Cardiac muscle cell (in vitro differentiated cells and primary cell): ENCODE measurements at regions not wholly inside any gene's neighbourhood (a gene's known extent, or its start where the extent isn't known, plus 50 kb on each side); places are given as distances from the start of the nearest gene placed in this dataset.
A peak's percentile ranks its signal among the peaks of the same experiment; 100 is the strongest.

ENCODE experiments used
- DNase-seq, 2 donors: peaks; one replicate each; pipeline versions ENCODE4 v3.0.0 to v3.0.0-alpha.2; 2010 to 2017; ENCODE audit warnings: low read depth in 1 of 2, low spot score in 1 of 2
- H3K27ac ChIP-seq: fragments of 200-600 bp; sonication (generic); 2 replicates; pipeline ENCODE4 v1.5.1; 2016
- H3K27me3 ChIP-seq: fragments of 200-600 bp; sonication (generic); 2 replicates; pipeline ENCODE4 v1.6.0; 2016; ENCODE audit warnings: control low read depth
- H3K36me3 ChIP-seq: fragments of 200-600 bp; sonication (generic); 2 replicates; pipeline ENCODE4 v1.5.1; 2016; ENCODE audit warnings: control low read depth
- H3K4me1 ChIP-seq: fragments of 200-600 bp; sonication (generic); 2 replicates; pipeline ENCODE4 v1.8.1; 2017; ENCODE audit warnings: low read depth, mild to moderate bottlenecking, mixed run types
- H3K4me3 ChIP-seq: fragments of 200-600 bp; sonication (generic); 2 replicates; pipeline ENCODE4 v1.5.1; 2016; ENCODE audit warnings: mild to moderate bottlenecking
- H3K9me3 ChIP-seq: fragments of 200-600 bp; sonication (generic); 2 replicates; pipeline ENCODE4 v1.5.1; 2017; ENCODE audit warnings: low read depth, mild to moderate bottlenecking, control low read depth
- TF ChIP-seq, protein P1 (sequence below): IDR thresholded peaks from 2 replicates; pipeline ENCODE4 v1.5.1; 2012; ENCODE audit warnings: low read depth, mild to moderate bottlenecking, low read length

DNA sequence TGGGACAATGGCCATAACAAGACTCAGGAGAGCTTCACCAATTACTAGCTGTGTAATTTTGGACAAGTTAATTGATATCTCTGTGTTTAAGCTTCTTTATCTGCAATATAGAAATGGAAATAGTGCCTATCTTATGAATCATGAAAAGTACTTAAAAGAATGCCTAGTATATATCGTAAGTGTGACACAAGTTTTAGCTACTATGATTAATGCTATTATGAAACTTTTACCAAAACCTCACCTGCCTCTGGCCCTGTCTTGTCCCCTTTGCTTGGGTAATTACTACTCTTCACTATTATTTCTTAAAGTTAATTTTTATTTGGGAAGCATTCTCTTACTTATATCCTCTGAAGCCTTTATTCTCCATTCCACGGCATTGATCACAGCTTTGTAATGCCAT, 75.0 kb upstream of the NETO1 start:
- DNase-seq, result no peak
- Histone ChIP-seq H3K36me3 (no peaks in the 10 kb centered on the region), H3K4me3 (no peak overlapping the region), H3K4me1 (no peaks in the 10 kb centered on the region), H3K9me3 (no peaks in the 10 kb centered on the region), H3K27me3 (no peaks in the 10 kb centered on the region), H3K27ac (no peak overlapping the region)
- TF ChIP-seq, protein P1, sequence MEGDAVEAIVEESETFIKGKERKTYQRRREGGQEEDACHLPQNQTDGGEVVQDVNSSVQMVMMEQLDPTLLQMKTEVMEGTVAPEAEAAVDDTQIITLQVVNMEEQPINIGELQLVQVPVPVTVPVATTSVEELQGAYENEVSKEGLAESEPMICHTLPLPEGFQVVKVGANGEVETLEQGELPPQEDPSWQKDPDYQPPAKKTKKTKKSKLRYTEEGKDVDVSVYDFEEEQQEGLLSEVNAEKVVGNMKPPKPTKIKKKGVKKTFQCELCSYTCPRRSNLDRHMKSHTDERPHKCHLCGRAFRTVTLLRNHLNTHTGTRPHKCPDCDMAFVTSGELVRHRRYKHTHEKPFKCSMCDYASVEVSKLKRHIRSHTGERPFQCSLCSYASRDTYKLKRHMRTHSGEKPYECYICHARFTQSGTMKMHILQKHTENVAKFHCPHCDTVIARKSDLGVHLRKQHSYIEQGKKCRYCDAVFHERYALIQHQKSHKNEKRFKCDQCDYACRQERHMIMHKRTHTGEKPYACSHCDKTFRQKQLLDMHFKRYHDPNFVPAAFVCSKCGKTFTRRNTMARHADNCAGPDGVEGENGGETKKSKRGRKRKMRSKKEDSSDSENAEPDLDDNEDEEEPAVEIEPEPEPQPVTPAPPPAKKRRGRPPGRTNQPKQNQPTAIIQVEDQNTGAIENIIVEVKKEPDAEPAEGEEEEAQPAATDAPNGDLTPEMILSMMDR, result no peak

DNA sequence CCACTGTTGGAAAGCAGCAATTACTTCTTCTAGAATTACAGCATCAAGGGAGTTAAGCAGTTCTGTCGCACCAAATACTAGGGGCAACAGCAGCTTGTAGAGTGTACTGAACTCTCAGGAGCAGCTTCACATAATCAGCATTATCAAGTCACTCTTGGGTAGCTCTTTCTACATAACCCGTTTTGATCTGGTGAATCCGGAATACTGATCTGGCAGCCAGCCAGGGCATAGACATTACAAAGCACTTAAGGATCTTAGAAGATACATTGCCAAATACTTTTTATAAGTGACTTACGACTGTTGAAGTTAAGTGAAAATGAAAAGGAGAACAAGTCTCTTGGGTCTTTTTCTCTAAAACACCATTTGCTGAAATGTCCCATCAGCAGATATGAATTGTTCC, 73.2 kb upstream of the NETO1 start:
- no peaks in the 10 kb centered on the region for H3K36me3 ChIP-seq
- H3K9me3 ChIP-seq, result no peaks in the 10 kb centered on the region
- no peak overlapping the region for H3K4me3 ChIP-seq
- H3K4me1 ChIP-seq, result no peaks in the 10 kb centered on the region
- no peaks in the 10 kb centered on the region for H3K27me3 ChIP-seq
- H3K27ac ChIP-seq, result no peak overlapping the region
- TF ChIP-seq, protein P1, result no peak
- DNase-seq, result peak in 1 of 2 donors; percentile 1

DNA sequence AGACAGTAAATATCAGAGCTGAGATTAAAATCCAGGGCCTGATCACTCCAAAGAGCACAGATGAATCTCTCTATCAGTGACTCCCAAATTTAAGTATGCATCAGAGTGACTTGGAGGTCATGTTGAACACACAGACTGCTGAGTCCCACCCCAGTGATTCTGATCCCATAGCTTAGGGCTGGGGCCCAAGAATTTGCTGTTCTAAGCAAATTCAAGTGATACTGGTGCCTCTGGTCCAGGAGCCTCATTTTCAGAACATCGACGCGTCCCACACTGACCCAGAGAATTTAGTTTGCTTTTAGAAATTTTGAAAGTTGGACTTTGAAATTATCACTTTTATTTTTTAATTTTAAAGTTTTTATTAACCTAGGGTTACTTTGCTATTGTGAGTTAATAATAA, 72.7 kb upstream of the NETO1 start:
- H3K4me3 ChIP-seq, result no peak overlapping the region
- DNase-seq, result no peak
- TF ChIP-seq, protein P1, result no peak
- H3K4me1 ChIP-seq, result no peaks in the 10 kb centered on the region
- no peak overlapping the region for H3K27ac ChIP-seq
- no peaks in the 10 kb centered on the region for H3K27me3 ChIP-seq
- no peaks in the 10 kb centered on the region for H3K36me3 ChIP-seq
- no peaks in the 10 kb centered on the region for H3K9me3 ChIP-seq

DNA sequence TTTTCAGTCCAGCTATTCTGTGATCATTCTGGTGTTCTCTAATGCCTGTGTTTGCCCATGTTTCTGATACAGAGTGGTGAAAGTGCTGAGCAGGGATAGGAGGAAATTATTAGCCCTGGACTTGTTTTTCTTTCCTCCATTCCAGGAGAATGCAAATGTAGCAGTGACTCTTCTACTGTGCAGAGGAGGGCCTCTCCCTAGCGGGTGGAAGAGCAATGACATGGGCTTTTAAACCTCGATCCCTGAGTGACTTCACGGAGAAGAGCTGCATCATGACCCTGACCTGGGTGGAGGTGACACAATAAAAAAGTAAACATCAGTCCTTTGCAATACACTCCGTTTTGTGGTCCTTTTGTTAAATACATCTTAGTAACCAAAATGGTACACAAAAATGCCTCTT, 68.0 kb upstream of the NETO1 start:
- Histone ChIP-seq H3K36me3 (no peaks in the 10 kb centered on the region), H3K27ac (no peak overlapping the region), H3K4me3 (no peak overlapping the region), H3K27me3 (no peaks in the 10 kb centered on the region), H3K4me1 (no peaks in the 10 kb centered on the region), H3K9me3 (no peaks in the 10 kb centered on the region)
- DNase-seq, result no peak
- TF ChIP-seq, protein P1, result no peak

DNA sequence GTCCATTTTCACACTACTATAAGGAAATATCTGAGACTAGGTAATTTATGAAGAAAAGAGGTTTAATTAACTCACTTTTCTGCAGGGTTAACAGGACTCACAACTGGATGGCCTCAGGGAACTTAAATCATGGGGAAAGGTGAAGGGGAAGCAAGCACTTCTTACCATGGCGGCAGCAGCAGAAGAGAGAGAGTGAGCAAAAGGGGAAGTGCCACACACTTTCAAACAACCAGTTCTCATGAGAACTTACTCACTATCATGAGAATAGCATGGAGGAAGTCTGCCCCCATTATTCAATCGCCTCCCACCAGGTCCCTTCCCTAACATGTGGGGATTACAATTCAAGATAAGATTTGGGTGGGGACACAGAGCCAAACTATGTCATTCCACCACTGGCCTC, 55.1 kb upstream of the NETO1 start:
- TF ChIP-seq, protein P1, result no peak
- no peaks in the 10 kb centered on the region for H3K27me3 ChIP-seq
- no peaks in the 10 kb centered on the region for H3K9me3 ChIP-seq
- no peak overlapping the region for H3K27ac ChIP-seq
- no peak for DNase-seq
- no peak overlapping the region for H3K4me3 ChIP-seq
- no peaks in the 10 kb centered on the region for H3K36me3 ChIP-seq
- no peaks in the 10 kb centered on the region for H3K4me1 ChIP-seq
